NCI-H446 (cell line): ENCODE measurements at regions not wholly inside any gene's neighbourhood (a gene's known extent, or its start where the extent isn't known, plus 50 kb on each side); places are given as distances from the start of the nearest gene placed in this dataset.
"Not testable (repeated sequence)": the region's sequence is repeated elsewhere in the genome, so short reads cannot be mapped to it uniquely, and the experiment has no call there.

Source experiments
- DNase-seq, 2 experiments: peaks; one replicate each; lab custom pipeline; 2025; lab: John Stamatoyannopoulos, UW

DNA sequence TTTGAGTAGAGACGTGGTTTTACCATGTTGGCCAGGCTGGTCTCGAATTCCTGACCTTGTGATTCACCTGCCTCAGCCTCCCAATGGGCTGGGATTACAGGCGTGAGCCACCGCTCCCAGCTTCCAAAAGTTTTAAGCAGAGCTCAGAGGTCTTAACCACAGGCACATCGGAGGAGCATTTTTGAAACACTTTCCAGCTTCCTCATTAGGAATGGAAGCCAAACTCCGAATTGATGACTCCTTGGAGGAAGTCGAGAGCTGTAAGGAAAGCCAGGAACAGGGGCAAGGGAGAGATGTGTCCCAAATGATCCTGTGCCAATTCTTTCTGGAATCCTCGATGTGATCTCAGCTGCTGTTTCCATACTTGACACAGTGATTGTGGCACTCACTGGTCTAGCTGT, 56.2 kb upstream of the CCZ1B start:
- DNase-seq = not testable (repeated sequence)

DNA sequence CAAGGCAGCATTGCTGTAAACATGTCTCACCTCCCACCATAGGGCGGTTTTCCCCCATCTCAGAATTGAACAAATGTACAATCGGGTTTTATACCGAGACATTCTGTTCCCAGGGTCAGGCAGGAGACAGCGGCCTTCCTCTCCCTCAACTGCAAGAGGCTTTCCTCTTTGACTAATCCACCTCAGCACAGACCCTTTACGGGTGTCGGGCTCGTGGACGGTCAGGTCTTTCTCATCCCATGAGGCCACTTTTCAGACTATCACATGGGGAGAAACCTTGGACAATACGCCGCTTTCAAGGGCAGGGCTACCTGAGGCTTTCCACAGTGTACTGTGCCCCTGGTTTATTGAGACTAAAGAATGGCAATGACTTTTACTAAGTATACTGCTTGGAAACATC, 57.7 kb upstream of the CCZ1B start:
- not testable (repeated sequence) for DNase-seq

DNA sequence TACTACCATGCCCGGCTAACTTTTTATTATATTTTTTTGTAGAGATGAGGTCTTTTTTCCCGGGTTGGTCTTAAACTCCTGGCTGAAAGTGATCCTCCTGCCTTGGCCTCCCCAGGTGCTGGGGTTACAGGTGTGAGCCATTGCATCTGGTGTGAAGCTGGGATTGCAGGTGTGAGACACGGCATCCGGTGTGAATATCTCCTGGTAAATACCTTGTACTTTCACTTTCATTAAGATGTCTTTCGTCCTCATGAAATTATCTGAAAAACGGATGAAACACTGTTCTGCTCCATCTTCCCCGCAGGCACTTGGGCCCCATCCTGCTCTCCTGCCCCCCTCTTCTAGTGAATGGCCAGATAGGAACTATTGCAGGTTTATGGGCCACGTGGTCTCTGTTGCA, 60.1 kb upstream of the CCZ1B start:
- DNase-seq = no peak

DNA sequence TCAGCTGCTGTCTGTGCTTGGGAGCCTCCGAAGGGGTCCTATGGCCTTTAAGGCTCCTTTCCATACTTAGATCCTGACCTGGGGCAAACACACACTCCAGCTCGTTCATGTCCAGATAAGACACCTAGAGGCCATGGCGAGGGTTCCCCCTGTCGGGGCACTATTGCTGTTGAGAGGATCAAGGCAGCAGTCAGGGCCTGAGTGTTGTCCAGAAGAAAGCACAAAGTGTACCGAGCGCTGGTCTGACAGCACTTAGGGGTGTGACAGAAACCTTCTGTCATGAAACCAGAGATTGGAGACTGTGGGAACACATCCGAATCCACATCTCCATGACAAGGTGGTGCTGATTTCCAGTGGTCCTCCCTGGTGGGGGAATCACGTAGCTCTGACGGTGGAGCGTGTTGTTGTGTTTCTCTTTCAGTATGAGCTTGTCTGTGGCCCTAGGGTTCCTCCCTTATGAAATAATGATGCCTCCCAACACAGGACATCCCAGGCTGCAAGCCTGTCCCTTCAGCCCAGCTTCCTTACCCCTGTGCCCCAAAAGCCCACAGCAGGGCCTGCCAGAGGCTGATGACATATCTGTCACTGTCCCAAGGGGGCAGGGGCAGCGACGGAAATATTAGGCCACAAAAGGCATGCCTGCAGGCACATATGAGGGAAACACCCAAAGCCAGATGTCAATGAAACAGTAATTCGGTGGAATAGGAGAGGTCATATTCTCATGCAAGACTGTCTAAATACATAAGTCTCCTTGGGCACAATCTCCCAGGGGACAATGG, 62.4 kb upstream of the CCZ1B start:
- DNase-seq = not testable (repeated sequence)

DNA sequence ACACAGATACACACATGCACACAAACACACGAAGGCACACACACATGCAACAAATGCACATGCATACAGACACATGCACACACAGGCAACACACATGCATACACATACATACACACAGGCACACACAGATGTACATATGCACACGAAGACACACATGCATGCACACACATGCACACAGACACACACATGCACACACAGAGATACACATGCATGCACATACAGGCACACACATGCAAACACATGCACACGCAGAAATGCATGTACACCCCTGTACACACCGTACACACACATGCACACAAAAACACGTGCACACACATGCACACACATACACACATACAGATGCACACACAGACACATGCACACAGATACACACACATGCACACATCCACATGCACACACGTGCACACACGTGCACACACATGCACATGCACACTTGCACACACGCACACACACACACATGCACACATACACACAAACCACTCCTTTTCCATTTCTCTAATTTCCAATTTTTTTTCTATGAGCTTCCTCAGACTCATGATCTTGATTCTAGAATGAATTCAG, 63.3 kb upstream of the CCZ1B start:
- DNase-seq = no peak

DNA sequence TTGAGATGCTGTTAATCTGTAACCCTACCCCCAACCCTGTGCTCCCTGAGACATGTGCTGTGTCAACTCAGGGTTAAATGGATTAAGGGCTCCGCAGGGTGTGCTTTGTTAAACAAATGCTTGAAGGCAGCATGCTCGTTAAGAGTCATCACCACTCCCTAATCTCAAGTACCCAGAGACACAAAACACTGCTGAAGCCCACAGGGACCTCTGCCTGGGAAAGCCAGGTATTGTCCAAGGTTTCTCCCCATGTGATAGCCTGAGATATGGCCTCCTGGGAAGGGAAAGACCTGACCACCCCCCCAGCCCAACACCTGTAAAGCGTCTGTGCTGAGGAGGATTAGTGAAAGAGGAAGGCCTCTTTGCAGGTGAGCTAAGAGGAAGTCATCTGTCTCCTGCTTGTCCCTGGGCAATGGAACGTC, 76.0 kb upstream of the CCZ1B start:
- not testable (repeated sequence) for DNase-seq

DNA sequence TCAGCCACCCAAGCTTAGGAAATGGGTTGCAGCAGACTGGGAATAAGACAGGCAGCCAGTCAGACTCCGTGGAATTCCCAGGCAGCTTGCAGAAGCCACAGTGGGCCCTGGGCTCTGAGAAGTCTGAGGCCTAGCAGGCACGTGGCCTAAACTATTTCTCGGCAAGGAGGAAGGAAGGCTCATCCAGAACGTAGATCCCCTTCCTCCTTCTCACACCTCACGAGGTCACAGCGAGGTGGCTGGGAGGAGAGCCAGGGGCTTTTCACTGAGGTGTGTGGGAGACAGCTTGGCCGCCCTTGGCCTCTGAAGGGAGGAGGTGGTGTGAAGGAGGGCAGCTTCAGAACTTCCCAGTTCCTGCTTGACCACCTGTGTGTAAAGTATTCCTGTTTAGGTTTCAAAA, 77.2 kb upstream of the CCZ1B start:
- DNase-seq = not testable (repeated sequence)

GRCh38 chr7:6903792-6904191, 77.7 kb upstream of the CCZ1B start:
- DNase-seq = not testable (repeated sequence)

- no peak for DNase-seq
These were observed 91.2 kb upstream of the CCZ1B start for GRCh38 chr7:6917258-6917657.

DNA sequence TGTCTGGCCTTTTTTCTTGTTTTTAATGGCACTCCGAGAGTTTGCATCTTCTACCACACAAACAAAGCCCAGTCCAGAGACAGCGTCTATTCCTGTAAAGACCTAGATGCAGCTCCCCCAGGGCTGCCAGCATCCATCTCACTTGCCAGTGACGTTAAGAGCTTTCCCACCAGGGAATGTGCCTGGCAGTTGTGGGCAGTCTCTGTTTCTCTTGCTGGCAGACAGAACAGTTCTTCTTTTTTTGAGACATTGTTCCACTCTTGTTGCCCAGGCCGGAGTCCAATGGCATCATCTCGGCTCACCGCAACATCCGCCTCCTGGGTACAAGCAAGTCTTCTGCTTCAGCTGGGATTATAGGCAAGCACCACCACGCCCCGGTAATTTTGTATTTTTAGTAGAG, 93.1 kb upstream of the CCZ1B start:
- not testable (repeated sequence) for DNase-seq

DNA sequence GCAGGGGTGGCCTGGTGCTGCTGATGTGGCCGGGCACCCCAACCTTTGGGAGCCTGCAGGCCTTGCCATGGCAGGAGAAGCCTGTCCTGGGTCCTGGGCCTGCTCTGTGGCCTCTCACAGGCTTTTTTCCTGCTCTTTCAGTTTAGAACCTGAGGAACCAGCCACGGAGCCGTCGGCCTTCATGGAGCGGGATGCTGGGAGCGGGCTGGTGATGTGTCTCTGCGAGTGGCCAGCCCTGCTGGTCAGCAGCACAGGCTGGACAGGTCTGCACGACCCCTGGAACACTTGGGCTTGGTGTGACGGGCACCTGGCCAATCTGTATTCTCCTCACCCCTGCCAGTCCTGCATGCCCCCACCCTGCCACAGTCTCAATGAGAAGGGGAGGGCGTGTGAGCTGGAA, 98.4 kb upstream of the CCZ1B start:
- DNase-seq = not testable (repeated sequence)

GRCh38 chr7:6926193-6927174, 100.4 kb upstream of the CCZ1B start:
- not testable (repeated sequence) for DNase-seq

DNA sequence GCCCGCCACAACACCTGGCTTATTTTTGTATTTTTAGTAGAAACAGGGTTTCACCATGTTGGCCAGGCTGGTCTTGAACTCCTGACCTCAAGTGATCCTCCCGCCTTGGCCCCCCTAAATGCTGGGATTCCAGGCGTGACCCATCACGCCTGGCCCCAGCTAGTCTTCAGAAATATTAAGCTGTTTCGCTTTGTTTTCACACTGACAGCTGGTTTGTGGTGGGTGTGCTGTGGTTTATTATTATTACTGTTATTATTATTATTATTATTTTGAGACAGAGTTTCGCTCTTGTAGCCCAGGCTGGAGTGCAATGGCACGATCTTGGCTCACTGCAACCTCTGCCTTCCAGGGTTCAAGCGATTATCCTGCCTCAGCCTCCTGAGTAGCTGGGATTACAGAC, 101.6 kb upstream of the CCZ1B start:
- DNase-seq = not testable (repeated sequence)

DNA sequence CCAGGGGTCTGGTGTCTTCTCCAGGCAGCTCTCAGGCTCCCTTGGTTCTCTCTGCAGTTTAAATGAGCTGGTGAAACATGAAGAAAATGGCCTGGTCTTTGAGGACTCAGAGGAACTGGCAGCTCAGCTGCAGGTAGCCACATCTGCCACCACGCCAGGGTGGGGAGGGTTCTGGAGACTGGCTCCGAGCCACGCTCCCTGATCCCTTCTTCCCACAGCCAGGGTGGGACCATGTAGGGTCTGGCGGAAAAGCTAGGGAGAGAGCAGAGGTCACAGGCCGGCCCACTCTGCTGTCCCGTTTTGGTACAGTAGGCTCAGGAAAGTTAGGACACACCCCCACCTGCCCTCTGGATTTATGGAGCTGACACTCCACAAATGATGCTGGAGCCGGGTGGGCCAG, 103.5 kb upstream of the CCZ1B start:
- DNase-seq = not testable (repeated sequence)

DNA sequence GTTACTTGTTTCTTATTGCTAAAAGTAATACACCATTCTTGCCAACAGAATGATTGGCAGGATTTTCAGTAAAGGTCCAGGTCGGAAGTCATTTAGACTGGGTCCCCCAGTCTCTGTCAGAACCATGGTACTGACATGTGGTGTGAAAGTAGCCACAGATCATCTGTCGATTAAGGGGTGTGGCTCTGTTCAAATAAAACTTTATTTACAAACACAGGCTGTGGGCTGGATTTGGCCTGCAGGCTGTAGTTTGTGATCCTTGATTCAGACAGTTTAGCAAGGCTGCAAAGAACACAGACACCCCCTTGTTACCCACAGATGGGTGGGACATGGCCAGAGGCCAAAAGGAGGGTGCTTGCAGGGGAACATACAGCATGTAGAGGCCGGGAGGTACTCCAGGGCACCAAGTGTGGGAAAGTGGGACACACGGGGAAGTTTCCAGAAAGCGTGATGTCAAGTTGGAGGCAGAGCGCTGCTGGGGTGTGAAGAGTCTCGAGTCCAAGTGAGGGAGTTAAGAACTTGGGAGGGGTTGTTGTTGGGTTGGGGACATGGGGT, 104.1 kb upstream of the CCZ1B start:
- not testable (repeated sequence) for DNase-seq

DNA sequence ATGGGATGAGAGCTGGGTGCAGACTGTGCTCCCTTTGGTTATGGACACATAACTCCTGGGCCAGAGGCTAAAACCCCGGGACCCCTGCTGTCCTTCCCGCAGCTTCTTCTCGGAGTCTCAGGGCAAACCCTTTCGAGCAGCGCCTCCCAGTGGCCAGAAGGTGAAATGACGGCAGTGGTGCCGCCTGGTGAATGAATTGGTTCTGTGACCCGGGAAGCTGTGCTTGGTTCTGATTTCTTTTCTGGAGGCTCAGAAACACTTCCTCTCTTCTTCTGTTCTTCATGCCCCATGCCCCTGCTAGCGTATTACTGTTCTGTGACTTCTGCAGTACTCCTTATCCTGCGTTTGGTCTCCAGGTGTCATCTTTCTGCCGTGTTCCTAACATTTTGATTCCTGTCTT, 104.7 kb upstream of the CCZ1B start:
- DNase-seq = peak in 1 of 2 experiments; percentile 9

DNA sequence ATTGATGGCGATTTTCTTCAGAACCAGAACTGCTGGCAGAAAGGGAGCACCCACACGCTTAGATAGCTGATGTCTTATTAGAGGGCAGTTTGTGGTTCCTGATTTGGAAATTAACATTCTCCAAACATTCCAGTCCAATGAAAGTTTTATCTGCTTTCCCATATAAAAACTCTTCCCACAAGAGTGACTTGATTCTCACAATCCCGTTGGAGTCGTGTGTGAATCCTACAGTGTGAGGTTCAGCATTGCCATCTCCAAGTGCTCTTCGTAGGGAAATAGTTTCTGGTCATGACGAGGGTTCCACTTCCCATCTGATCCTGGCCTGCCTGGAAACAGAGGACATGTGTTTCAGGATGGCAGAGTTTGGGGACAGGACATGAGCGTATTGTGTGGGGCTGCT, 105.4 kb upstream of the CCZ1B start:
- not testable (repeated sequence) for DNase-seq

DNA sequence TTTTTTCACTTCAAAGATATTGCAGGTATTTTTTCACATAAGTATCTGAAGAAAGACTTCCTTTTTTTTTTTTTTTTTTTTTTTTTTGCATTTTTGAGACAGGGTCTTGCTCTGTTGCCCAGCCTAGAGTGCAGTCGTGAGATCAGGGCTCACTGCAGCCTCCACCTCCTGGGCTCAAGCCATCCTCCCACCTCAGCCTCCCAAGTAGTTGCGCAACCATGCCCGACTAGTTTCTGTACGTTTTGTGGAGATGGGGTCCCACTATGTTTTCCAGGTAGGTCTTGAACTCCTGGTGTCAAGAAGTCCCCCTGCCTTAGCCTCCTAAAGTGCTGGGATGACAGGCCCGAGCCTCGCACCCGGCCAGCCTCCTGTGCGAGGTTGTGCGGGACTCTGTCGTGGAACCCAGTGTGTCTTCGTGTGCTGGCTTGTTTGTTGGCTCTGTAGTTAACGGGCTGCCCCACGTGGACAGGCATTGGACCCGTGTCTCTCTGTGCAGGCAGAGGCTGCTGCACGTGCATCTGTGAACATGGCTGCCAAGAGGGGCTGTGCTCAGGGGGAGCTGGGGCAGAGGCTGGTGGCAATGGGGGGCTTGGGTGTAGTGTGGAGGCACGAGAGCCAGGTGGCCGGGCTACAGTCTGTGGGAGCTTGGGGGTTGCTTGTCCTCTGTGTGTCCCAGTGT, 108.0 kb upstream of the CCZ1B start:
- not testable (repeated sequence) for DNase-seq

GRCh38 chr7:6934981-6935380, 108.9 kb upstream of the CCZ1B start:
- no peak for DNase-seq

- DNase-seq = not testable (repeated sequence)
These were observed 110.6 kb upstream of the CCZ1B start for GRCh38 chr7:6936626-6937025.

DNA sequence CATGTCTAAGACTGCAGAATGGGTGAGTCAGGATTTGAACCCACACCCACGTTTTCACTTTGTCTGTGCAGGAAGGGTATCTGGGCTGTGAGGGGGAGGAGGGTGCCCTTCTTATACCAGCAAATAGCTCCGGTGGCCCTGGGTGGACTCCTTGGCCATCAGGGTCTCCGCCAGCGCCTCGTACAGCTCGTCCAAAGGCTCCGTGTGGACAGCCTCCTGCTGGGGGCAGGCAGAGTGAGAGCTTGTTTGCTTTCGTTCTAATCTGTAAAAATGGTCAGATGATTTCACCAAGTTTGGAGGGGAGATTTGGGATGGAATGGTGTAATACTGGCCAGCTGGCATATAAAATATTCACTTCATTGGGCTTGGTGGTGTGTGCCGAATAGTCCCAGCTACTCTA, 111.7 kb upstream of the CCZ1B start:
- not testable (repeated sequence) for DNase-seq

DNA sequence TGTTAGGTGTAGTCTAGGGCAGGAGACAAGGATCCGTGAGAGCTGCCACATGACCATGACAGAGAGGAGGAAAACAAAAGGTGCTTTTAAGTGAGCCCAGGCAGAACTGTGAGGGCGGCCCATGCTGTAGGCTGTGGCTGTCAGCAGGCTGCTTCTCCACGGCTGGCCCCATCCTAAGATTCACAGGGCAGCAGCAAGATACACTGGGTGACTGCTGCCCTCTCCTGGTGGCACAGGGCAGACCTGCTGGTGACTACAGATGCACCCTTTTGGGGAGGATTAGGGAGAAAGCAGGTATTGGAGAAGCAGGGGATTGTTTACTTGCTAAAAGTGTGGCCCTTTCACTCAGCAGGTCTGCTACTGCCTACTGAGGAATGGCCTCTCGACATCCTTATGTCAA, 112.2 kb upstream of the CCZ1B start:
- peak in 1 of 2 experiments; percentile 21 for DNase-seq
